ENCODE measurements at regions not wholly inside any gene's neighbourhood (a gene's known extent, or its start where the extent isn't known, plus 50 kb on each side); places are given as distances from the start of the nearest gene placed in this dataset.

DNA sequence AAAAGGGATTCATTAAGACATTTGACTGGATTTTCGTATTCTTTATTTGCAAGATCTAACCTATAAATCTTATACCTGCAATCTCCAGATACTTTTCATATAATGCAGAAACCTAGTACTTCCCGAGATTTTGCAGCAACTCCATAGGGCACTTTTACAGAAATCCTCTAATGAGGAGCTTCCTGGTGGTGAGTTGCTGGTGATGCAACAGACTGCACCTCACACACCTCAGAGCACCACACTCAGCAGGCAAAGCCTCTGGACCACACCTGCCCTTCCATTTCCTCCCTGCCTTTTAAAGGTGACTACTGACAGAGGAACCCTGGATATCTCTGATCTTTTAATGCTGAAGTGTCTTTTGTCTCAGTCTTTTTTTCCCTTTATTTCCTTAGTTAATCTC is 289.4 kb downstream of the TRAM1L1 start:
- Histone ChIP-seq H3K4me3 (no peak overlapping the region), H3K27me3 (ENCODE audit: insufficient read depth) (no peaks in the 10 kb centered on the region), H3K36me3 (ENCODE audit: insufficient read depth) (no peaks in the 10 kb centered on the region), H3F3A (replicated peaks; ENCODE audit: low read depth) (no peaks in the 10 kb centered on the region), H3K79me2 (replicated peaks; ENCODE audit: insufficient read depth) (no peaks in the 10 kb centered on the region), H3K27ac (ENCODE audit: low read depth) (no peak overlapping the region), H2AFZ (no peak overlapping the region), H3K9me2 (ENCODE audit: insufficient read depth) (no peaks in the 10 kb centered on the region), H3K4me2 (no peak overlapping the region), H4K20me1 (replicated peaks; ENCODE audit: insufficient read depth) (no peaks in the 10 kb centered on the region), H3K4me1 (ENCODE audit: insufficient read depth) (no peaks in the 10 kb centered on the region)
- Mint-ChIP-seq H3K4me1 (peaks cover 8% of the 10 kb centered on the region), H3K4me3 (no peak overlapping the region), H3K9me3 (no peaks in the 10 kb centered on the region), H3K36me3 (ENCODE audit: low read depth) (no peaks in the 10 kb centered on the region), H3K27me3 (ENCODE audit: insufficient read depth, low read depth, poor library complexity) (no peaks in the 10 kb centered on the region), H3K27ac (peak overlapping the region; percentile 56; the same call in 1 of the 2 replicates)
- ATAC-seq (peak; percentile 98), DNase-seq (ENCODE audit: low spot score) (peak; percentile 64)
- TF ChIP-seq, protein P1, sequence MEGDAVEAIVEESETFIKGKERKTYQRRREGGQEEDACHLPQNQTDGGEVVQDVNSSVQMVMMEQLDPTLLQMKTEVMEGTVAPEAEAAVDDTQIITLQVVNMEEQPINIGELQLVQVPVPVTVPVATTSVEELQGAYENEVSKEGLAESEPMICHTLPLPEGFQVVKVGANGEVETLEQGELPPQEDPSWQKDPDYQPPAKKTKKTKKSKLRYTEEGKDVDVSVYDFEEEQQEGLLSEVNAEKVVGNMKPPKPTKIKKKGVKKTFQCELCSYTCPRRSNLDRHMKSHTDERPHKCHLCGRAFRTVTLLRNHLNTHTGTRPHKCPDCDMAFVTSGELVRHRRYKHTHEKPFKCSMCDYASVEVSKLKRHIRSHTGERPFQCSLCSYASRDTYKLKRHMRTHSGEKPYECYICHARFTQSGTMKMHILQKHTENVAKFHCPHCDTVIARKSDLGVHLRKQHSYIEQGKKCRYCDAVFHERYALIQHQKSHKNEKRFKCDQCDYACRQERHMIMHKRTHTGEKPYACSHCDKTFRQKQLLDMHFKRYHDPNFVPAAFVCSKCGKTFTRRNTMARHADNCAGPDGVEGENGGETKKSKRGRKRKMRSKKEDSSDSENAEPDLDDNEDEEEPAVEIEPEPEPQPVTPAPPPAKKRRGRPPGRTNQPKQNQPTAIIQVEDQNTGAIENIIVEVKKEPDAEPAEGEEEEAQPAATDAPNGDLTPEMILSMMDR (conservative IDR thresholded peaks at IDR 0.05; ENCODE audit: low read depth in 2 of 2) = peak; percentile 29; a peak in 3 of 4 replicates
- TF ChIP-seq, protein P2, sequence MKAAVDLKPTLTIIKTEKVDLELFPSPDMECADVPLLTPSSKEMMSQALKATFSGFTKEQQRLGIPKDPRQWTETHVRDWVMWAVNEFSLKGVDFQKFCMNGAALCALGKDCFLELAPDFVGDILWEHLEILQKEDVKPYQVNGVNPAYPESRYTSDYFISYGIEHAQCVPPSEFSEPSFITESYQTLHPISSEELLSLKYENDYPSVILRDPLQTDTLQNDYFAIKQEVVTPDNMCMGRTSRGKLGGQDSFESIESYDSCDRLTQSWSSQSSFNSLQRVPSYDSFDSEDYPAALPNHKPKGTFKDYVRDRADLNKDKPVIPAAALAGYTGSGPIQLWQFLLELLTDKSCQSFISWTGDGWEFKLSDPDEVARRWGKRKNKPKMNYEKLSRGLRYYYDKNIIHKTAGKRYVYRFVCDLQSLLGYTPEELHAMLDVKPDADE (IDR thresholded peaks at IDR 0.05) = no peak

DNA sequence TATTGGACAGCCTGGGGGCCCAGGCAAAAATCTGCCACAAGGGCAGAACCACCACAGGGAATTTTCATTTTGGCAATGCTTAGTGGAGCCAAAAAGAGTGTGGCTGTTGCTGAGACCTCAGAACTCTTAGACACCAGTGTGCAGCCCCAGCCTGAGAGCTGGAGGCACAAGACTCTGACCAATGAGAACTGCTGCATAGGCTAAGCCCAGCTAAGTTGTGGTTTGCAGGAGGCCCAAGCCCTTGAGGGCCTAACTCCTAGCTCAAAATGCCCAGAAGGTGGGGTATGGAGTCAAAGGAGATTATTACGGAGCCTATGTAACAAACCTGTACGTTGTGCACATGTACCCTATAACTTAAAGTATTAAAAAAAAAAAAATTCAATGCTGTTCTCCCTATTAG is 296.7 kb downstream of the TRAM1L1 start:
- Histone ChIP-seq H3K9me2 (ENCODE audit: insufficient read depth) (no peaks in the 10 kb centered on the region), H3K36me3 (ENCODE audit: insufficient read depth) (no peaks in the 10 kb centered on the region), H3K4me3 (no peak overlapping the region), H3K79me2 (replicated peaks; ENCODE audit: insufficient read depth) (no peaks in the 10 kb centered on the region), H3F3A (replicated peaks; ENCODE audit: low read depth) (no peaks in the 10 kb centered on the region), H3K27ac (ENCODE audit: low read depth) (no peak overlapping the region), H3K27me3 (ENCODE audit: insufficient read depth) (no peaks in the 10 kb centered on the region), H3K4me2 (no peak overlapping the region), H3K4me1 (ENCODE audit: insufficient read depth) (no peaks in the 10 kb centered on the region), H4K20me1 (replicated peaks; ENCODE audit: insufficient read depth) (no peaks in the 10 kb centered on the region), H2AFZ (no peak overlapping the region)
- DNase-seq (ENCODE audit: low spot score) (no peak), ATAC-seq (no peak)
- H3K27me3 Mint-ChIP-seq (ENCODE audit: insufficient read depth, low read depth, poor library complexity) = no peaks in the 10 kb centered on the region
- H3K4me1 Mint-ChIP-seq = no peaks in the 10 kb centered on the region
- H3K27ac Mint-ChIP-seq = no peak overlapping the region
- H3K4me3 Mint-ChIP-seq = no peak overlapping the region
- no peaks in the 10 kb centered on the region for H3K36me3 Mint-ChIP-seq (ENCODE audit: low read depth)
- no peaks in the 10 kb centered on the region for H3K9me3 Mint-ChIP-seq
- TF ChIP-seq POLR2AphosphoS5 (IDR thresholded peaks at IDR 0.05; ENCODE audit: low read depth) (no peak), ZNF331 (CRISPR knock-in tag; IDR thresholded peaks at IDR 0.05; ENCODE audit: low read depth) (no peak), EZH2 (IDR thresholded peaks at IDR 0.05; ENCODE audit: low read depth, unreplicated experiment) (no peak), JUNB (IDR thresholded peaks at IDR 0.05; ENCODE audit: unreplicated experiment) (no peak), STAT1 (IDR thresholded peaks at IDR 0.05; ENCODE audit: unreplicated experiment) (no peak), EZH2phosphoT487 (IDR thresholded peaks at IDR 0.05; ENCODE audit: unreplicated experiment) (no peak), ZNF114 (CRISPR knock-in tag; IDR thresholded peaks at IDR 0.05) (no peak)
- TF ChIP-seq, protein P1 (conservative IDR thresholded peaks at IDR 0.05; ENCODE audit: low read depth in 2 of 2) = no peak
- TF ChIP-seq, protein P3, sequence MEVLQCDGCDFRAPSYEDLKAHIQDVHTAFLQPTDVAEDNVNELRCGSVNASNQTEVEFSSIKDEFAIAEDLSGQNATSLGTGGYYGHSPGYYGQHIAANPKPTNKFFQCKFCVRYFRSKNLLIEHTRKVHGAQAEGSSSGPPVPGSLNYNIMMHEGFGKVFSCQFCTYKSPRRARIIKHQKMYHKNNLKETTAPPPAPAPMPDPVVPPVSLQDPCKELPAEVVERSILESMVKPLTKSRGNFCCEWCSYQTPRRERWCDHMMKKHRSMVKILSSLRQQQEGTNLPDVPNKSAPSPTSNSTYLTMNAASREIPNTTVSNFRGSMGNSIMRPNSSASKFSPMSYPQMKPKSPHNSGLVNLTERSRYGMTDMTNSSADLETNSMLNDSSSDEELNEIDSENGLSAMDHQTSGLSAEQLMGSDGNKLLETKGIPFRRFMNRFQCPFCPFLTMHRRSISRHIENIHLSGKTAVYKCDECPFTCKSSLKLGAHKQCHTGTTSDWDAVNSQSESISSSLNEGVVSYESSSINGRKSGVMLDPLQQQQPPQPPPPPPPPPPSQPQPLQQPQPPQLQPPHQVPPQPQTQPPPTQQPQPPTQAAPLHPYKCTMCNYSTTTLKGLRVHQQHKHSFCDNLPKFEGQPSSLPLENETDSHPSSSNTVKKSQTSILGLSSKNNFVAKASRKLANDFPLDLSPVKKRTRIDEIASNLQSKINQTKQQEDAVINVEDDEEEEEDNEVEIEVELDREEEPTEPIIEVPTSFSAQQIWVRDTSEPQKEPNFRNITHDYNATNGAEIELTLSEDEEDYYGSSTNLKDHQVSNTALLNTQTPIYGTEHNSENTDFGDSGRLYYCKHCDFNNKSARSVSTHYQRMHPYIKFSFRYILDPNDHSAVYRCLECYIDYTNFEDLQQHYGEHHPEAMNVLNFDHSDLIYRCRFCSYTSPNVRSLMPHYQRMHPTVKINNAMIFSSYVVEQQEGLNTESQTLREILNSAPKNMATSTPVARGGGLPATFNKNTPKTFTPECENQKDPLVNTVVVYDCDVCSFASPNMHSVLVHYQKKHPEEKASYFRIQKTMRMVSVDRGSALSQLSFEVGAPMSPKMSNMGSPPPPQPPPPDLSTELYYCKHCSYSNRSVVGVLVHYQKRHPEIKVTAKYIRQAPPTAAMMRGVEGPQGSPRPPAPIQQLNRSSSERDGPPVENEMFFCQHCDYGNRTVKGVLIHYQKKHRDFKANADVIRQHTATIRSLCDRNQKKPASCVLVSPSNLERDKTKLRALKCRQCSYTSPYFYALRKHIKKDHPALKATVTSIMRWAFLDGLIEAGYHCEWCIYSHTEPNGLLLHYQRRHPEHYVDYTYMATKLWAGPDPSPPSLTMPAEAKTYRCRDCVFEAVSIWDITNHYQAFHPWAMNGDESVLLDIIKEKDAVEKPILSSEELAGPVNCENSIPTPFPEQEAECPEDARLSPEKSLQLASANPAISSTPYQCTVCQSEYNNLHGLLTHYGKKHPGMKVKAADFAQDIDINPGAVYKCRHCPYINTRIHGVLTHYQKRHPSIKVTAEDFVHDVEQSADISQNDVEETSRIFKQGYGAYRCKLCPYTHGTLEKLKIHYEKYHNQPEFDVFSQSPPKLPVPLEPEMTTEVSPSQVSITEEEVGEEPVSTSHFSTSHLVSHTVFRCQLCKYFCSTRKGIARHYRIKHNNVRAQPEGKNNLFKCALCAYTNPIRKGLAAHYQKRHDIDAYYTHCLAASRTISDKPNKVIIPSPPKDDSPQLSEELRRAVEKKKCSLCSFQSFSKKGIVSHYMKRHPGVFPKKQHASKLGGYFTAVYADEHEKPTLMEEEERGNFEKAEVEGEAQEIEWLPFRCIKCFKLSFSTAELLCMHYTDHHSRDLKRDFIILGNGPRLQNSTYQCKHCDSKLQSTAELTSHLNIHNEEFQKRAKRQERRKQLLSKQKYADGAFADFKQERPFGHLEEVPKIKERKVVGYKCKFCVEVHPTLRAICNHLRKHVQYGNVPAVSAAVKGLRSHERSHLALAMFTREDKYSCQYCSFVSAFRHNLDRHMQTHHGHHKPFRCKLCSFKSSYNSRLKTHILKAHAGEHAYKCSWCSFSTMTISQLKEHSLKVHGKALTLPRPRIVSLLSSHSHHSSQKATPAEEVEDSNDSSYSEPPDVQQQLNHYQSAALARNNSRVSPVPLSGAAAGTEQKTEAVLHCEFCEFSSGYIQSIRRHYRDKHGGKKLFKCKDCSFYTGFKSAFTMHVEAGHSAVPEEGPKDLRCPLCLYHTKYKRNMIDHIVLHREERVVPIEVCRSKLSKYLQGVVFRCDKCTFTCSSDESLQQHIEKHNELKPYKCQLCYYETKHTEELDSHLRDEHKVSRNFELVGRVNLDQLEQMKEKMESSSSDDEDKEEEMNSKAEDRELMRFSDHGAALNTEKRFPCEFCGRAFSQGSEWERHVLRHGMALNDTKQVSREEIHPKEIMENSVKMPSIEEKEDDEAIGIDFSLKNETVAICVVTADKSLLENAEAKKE (CRISPR knock-in tag; IDR thresholded peaks at IDR 0.05) = no peak

All from GM23338 (cell line).